ENCODE measurements at regions not wholly inside any gene's neighbourhood (a gene's known extent, or its start where the extent isn't known, plus 50 kb on each side); places are given as distances from the start of the nearest gene placed in this dataset.

- no peak for TF ChIP-seq POLR2A (IDR thresholded peaks at IDR 0.05; ENCODE audit: low read length)
- TF ChIP-seq GATA1 (IDR thresholded peaks at IDR 0.05; ENCODE audit: low read depth, low read length) = no peak
Observed at GRCh38 chr15:31266712-31267111, 59.9 kb upstream of the KLF13 start.

All from erythroblast (primary cell).